ENCODE measurements at regions not wholly inside any gene's neighbourhood (a gene's known extent, or its start where the extent isn't known, plus 50 kb on each side); places are given as distances from the start of the nearest gene placed in this dataset. TPM values are rescaled to one million over a fixed set of nuclear protein-coding genes. Genes with fewer than 3 reads are reported as not detected.

Small RNAs in the stretch of these regions (small RNA-seq; reads per million reads assigned to genes)
- not detected for gene RN7SKP61
- not detected for gene RN7SL647P
- not detected for gene RNU6-217P

Measured in frontal cortex (tissue), 1 donor.